ENCODE measurements at regions not wholly inside any gene's neighbourhood (a gene's known extent, or its start where the extent isn't known, plus 50 kb on each side); places are given as distances from the start of the nearest gene placed in this dataset.

DNA sequence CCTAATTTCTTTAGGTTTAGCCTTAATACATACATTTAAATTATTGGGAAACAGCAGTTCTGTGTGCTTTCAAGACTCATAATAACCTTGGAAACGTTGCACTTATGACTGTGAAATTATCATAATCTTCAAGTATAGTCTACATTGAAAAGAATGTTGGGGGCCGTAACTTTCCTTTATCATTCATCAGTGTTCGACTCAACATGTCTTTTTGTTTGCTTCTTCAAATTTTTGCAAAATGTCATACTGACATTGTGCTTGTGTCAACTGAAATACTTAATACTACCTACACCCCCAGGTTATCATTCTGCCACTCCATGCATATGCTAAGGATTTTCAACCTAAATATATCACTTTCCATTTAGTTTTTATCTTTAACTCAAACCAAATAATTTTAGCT lies 1562.9 kb downstream of the OLFM4 start:
- Mint-ChIP-seq H3K27ac (no peak overlapping the region), H3K9me3 (peaks cover 17% of the 10 kb centered on the region), H3K4me1 (peaks cover 21% of the 10 kb centered on the region), H3K4me3 (no peak overlapping the region), H3K27me3 (ENCODE audit: low read depth) (no peaks in the 10 kb centered on the region; the same call in 1 of the 2 replicates), H3K36me3 (peaks cover 16% of the 10 kb centered on the region)
- ATAC-seq (no peak), DNase-seq (ENCODE audit: low spot score) (no peak)
- CTCF ChIA-PET = interaction anchor here (1.1 kb wide), 1 partner anchor 19 kb away, joined by 3 read pairs; no protein-coding TSS in a partner anchor
- POLR2A ChIA-PET = no interaction called here
- no peak for TF ChIP-seq NFYB (CRISPR knock-in tag; conservative IDR thresholded peaks at IDR 0.05; ENCODE audit: low read depth)
- no peak for TF ChIP-seq OVOL2 (CRISPR knock-in tag; IDR thresholded peaks at IDR 0.05; ENCODE audit: borderline replicate concordance)
- TF ChIP-seq, protein P1, sequence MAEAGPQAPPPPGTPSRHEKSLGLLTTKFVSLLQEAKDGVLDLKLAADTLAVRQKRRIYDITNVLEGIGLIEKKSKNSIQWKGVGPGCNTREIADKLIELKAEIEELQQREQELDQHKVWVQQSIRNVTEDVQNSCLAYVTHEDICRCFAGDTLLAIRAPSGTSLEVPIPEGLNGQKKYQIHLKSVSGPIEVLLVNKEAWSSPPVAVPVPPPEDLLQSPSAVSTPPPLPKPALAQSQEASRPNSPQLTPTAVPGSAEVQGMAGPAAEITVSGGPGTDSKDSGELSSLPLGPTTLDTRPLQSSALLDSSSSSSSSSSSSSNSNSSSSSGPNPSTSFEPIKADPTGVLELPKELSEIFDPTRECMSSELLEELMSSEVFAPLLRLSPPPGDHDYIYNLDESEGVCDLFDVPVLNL (CRISPR knock-in tag; IDR thresholded peaks at IDR 0.05; ENCODE audit: borderline replicate concordance, low read depth) = no peak
- TF ChIP-seq, protein P2, sequence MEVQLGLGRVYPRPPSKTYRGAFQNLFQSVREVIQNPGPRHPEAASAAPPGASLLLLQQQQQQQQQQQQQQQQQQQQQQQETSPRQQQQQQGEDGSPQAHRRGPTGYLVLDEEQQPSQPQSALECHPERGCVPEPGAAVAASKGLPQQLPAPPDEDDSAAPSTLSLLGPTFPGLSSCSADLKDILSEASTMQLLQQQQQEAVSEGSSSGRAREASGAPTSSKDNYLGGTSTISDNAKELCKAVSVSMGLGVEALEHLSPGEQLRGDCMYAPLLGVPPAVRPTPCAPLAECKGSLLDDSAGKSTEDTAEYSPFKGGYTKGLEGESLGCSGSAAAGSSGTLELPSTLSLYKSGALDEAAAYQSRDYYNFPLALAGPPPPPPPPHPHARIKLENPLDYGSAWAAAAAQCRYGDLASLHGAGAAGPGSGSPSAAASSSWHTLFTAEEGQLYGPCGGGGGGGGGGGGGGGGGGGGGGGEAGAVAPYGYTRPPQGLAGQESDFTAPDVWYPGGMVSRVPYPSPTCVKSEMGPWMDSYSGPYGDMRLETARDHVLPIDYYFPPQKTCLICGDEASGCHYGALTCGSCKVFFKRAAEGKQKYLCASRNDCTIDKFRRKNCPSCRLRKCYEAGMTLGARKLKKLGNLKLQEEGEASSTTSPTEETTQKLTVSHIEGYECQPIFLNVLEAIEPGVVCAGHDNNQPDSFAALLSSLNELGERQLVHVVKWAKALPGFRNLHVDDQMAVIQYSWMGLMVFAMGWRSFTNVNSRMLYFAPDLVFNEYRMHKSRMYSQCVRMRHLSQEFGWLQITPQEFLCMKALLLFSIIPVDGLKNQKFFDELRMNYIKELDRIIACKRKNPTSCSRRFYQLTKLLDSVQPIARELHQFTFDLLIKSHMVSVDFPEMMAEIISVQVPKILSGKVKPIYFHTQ (CRISPR knock-in tag; IDR thresholded peaks at IDR 0.05) = no peak
- TF ChIP-seq, protein P3, sequence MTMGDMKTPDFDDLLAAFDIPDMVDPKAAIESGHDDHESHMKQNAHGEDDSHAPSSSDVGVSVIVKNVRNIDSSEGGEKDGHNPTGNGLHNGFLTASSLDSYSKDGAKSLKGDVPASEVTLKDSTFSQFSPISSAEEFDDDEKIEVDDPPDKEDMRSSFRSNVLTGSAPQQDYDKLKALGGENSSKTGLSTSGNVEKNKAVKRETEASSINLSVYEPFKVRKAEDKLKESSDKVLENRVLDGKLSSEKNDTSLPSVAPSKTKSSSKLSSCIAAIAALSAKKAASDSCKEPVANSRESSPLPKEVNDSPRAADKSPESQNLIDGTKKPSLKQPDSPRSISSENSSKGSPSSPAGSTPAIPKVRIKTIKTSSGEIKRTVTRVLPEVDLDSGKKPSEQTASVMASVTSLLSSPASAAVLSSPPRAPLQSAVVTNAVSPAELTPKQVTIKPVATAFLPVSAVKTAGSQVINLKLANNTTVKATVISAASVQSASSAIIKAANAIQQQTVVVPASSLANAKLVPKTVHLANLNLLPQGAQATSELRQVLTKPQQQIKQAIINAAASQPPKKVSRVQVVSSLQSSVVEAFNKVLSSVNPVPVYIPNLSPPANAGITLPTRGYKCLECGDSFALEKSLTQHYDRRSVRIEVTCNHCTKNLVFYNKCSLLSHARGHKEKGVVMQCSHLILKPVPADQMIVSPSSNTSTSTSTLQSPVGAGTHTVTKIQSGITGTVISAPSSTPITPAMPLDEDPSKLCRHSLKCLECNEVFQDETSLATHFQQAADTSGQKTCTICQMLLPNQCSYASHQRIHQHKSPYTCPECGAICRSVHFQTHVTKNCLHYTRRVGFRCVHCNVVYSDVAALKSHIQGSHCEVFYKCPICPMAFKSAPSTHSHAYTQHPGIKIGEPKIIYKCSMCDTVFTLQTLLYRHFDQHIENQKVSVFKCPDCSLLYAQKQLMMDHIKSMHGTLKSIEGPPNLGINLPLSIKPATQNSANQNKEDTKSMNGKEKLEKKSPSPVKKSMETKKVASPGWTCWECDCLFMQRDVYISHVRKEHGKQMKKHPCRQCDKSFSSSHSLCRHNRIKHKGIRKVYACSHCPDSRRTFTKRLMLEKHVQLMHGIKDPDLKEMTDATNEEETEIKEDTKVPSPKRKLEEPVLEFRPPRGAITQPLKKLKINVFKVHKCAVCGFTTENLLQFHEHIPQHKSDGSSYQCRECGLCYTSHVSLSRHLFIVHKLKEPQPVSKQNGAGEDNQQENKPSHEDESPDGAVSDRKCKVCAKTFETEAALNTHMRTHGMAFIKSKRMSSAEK (CRISPR knock-in tag; IDR thresholded peaks at IDR 0.05; ENCODE audit: borderline replicate concordance) = no peak
- TF ChIP-seq CREB1 (CRISPR knock-in tag; IDR thresholded peaks at IDR 0.05) = no peak
- TF ChIP-seq IRF2 (CRISPR knock-in tag; IDR thresholded peaks at IDR 0.05; ENCODE audit: borderline replicate concordance, low read depth) = no peak
- no peak for TF ChIP-seq CREM (CRISPR knock-in tag; IDR thresholded peaks at IDR 0.05)
- no peak for TF ChIP-seq MXD4 (CRISPR knock-in tag; IDR thresholded peaks at IDR 0.05; ENCODE audit: borderline replicate concordance)
- TF ChIP-seq, protein P4, sequence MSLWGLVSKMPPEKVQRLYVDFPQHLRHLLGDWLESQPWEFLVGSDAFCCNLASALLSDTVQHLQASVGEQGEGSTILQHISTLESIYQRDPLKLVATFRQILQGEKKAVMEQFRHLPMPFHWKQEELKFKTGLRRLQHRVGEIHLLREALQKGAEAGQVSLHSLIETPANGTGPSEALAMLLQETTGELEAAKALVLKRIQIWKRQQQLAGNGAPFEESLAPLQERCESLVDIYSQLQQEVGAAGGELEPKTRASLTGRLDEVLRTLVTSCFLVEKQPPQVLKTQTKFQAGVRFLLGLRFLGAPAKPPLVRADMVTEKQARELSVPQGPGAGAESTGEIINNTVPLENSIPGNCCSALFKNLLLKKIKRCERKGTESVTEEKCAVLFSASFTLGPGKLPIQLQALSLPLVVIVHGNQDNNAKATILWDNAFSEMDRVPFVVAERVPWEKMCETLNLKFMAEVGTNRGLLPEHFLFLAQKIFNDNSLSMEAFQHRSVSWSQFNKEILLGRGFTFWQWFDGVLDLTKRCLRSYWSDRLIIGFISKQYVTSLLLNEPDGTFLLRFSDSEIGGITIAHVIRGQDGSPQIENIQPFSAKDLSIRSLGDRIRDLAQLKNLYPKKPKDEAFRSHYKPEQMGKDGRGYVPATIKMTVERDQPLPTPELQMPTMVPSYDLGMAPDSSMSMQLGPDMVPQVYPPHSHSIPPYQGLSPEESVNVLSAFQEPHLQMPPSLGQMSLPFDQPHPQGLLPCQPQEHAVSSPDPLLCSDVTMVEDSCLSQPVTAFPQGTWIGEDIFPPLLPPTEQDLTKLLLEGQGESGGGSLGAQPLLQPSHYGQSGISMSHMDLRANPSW (CRISPR knock-in tag; conservative IDR thresholded peaks at IDR 0.05; ENCODE audit: low read depth) = no peak
- TF ChIP-seq JAZF1 (CRISPR knock-in tag; IDR thresholded peaks at IDR 0.05) = no peak
- TF ChIP-seq, protein P5, sequence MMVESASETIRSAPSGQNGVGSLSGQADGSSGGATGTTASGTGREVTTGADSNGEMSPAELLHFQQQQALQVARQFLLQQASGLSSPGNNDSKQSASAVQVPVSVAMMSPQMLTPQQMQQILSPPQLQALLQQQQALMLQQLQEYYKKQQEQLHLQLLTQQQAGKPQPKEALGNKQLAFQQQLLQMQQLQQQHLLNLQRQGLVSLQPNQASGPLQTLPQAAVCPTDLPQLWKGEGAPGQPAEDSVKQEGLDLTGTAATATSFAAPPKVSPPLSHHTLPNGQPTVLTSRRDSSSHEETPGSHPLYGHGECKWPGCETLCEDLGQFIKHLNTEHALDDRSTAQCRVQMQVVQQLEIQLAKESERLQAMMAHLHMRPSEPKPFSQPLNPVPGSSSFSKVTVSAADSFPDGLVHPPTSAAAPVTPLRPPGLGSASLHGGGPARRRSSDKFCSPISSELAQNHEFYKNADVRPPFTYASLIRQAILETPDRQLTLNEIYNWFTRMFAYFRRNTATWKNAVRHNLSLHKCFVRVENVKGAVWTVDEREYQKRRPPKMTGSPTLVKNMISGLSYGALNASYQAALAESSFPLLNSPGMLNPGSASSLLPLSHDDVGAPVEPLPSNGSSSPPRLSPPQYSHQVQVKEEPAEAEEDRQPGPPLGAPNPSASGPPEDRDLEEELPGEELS (CRISPR knock-in tag; IDR thresholded peaks at IDR 0.05) = no peak
- no peak for TF ChIP-seq NFE2L1 (CRISPR knock-in tag; IDR thresholded peaks at IDR 0.05)
- TF ChIP-seq, protein P6, sequence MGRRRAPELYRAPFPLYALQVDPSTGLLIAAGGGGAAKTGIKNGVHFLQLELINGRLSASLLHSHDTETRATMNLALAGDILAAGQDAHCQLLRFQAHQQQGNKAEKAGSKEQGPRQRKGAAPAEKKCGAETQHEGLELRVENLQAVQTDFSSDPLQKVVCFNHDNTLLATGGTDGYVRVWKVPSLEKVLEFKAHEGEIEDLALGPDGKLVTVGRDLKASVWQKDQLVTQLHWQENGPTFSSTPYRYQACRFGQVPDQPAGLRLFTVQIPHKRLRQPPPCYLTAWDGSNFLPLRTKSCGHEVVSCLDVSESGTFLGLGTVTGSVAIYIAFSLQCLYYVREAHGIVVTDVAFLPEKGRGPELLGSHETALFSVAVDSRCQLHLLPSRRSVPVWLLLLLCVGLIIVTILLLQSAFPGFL (CRISPR knock-in tag; IDR thresholded peaks at IDR 0.05; ENCODE audit: borderline replicate concordance) = no peak
- TF ChIP-seq KAT7 (CRISPR knock-in tag; IDR thresholded peaks at IDR 0.05; ENCODE audit: borderline replicate concordance) = no peak
